Fibroblast of skin of left quadriceps (primary cell): ENCODE measurements at regions not wholly inside any gene's neighbourhood (a gene's known extent, or its start where the extent isn't known, plus 50 kb on each side); places are given as distances from the start of the nearest gene placed in this dataset.
"Not testable (repeated sequence)": the region's sequence is repeated elsewhere in the genome, so short reads cannot be mapped to it uniquely, and the experiment has no call there.

Experiments used
- DNase-seq, 2 experiments: peaks; one replicate each; pipeline ENCODE4 v3.0.0-alpha.2; 2013; ENCODE audit warnings: low read depth in 2 of 2

DNA sequence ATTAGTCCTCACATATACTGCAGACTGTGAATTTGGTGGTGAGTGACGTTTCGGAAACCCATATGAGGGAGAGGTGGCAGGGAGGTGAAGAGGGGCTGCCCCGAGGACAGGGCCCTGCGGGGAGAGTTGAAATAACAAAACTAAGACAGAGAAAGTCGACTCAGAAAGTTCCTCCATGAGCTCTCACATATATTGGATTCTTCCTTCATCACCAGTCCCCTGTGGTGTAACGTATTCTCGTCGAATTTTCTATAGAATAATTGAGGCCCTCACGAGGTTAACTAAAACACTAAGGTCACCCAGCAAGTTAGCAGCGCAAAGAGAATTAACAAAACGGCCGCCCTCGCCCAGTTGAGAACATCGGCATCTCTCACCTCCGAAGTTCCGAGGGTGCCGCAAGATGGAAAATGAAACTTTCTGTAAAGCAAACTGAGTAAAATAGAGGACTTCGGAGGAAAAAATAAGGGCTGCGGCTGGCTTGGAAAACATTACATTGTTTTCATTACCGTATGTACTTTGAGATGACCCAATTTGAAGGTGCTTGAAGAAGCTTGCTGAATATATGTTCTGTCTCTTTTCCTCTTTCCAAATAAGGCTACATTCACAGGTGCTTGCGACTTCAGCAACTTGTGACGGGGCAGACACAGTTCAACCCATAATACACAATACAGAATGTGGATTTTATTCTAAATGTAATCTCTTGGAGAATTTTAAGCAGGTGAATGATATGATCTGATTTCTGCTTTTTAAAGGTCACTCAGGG is 490.9 kb upstream of the JARID2 start:
- no peak for DNase-seq

GRCh38 chr6:14756340-14756739 is 489.5 kb upstream of the JARID2 start:
- no peak for DNase-seq

DNA sequence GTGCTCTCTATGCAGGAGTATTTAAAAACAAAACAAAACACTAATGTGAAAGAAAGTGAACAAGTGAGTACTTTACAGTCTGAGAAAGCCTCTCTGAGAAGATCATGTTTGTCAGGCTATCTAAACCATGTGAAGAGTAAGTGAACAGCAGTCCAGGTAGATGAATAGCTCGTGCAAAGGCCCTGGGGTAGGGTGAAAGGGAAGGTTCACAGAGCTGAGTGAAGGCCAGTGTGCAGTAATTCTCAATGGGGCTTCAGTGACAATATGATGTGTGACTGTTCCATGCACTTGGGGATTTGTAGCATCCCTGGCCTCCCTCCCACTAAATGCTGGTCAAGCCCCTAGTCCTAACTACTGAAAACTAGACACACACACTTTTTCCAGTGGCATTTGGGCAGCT is 488.9 kb upstream of the JARID2 start:
- no peak for DNase-seq

DNA sequence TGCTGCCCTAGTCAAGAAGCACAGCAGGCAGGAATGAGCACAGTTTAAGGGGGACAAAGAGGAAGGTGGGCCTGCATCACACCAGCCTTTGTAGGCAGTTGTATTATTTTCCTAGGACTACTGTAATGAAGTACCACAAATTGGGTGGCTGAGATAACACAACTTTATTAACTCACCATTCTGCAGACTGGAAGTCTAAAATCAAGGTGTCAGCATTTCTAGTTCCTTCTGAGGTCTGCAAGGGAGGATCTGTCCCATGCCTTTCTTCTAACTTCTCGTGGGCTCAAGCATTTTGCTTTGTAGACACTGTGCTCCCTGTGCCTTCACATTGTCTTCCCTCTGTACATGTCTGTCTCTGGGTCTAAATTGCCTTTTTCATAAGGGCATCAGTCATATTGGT is 488.5 kb upstream of the JARID2 start:
- DNase-seq: no peak

- DNase-seq: no peak
Measured at GRCh38 chr6:14758421-14759081, 487.3 kb upstream of the JARID2 start.

DNA sequence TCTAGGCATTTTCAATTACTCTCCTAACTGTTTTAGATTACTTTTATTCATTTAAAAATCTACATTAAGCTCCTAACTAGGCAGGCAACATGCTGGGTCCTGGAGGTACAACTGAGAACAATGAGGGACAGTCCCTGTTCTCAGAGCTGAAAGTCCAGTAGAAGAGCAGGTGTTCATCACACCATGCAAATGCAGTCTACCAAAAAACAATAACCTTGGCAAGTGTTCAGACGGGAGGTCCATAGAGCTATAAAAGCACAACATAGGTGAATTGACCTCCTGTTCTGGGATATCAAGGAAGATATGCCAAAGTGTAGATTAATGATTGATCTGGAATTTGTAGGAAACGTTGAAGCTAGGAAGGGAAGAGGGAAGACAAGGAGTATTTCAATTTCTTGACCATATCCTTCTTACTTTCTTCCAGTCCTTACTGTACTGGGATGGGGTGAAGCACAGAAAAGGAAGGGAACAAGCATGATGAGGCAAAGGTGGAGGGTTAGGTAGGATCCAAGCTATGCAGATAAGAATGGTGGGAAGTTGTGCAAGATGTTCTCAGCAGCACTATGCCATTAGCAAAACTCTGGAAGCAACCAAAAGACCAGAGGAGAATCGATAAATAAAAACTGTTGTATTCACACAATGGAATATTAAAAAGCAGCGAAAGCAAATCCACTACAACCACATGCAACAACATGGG is 485.7 kb upstream of the JARID2 start:
- DNase-seq: no peak

- no peak for DNase-seq
Measured at GRCh38 chr6:14762077-14762476, 483.8 kb upstream of the JARID2 start.

- no peak for DNase-seq
Measured at GRCh38 chr6:14763139-14763538, 482.7 kb upstream of the JARID2 start.

DNA sequence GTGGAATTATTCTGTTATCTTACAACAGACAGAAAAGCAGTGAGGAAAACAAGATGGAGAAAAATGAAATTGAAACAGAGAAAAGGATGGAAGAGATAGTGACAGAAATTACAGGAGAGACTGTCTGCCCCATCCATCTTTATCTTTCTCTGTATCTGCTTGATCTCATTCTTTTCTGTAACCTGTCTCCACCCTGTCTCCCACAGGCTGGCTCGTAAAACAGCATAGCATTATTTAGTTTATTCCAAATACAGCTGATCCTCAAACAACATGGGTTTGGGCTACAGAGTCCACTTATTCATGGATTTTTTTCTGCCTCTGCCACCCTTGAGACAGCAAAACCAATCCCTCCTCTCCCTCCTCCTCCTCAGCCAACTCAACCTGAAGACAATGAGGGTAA is 482.3 kb upstream of the JARID2 start:
- DNase-seq: no peak

- DNase-seq: no peak
Measured at GRCh38 chr6:14765106-14765505, 480.8 kb upstream of the JARID2 start.

DNA sequence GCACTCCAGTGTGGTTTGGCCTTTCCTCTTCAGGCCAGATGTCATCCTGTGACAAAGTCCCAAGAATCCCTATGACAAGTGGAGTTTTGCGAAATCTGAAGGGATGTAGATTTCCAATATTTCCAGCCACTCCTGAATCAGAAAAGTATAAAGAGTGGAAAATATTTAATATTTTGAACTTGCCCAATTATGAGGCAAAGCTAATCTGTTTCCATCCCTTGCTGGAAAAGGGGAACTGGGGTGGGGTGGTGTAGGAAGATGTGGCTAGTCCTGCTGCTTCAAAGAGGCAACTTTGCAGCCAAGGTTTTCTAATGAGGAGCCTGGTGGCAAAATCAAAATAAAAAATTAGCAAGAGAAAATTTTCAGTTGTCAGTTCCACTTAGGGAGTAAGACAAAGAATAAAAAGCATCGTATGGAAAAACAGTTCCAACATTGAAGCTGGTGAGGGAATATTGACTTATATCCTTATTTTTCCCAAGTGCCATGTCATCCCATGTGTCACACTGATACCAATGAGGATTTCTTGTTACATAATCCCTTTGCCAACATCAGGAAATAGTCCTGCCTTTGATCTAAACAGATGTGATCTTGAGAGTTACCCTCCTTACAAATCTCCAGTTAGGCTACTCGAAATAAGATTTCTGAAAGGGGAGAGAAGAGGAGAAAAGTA is 480.0 kb upstream of the JARID2 start:
- no peak for DNase-seq

- no peak for DNase-seq
Measured at GRCh38 chr6:14766391-14766994, 479.4 kb upstream of the JARID2 start.

DNA sequence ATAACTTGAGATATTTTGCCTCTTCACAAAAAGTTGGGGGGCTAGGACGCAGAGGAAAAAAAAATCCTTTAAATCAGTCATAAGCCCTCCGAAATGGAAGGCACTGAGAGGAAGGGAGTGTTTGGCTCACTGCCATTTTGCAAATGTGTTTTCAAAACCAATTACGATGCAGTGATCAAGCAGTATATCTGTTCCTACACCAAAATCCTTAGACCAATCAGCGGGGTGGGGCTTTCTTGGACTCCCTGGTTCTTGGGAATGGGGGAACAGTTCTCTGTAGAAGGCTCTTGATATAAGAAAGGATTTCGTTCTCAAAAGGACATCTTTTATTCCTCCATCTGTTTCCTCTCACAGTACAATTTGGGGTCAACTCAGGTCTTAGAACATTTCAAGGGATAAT is 478.6 kb upstream of the JARID2 start:
- no peak for DNase-seq

GRCh38 chr6:14770040-14770439 is 475.8 kb upstream of the JARID2 start:
- no peak for DNase-seq

- DNase-seq: no peak
Measured at GRCh38 chr6:14770572-14770971, 475.3 kb upstream of the JARID2 start.

GRCh38 chr6:14771016-14771415 is 474.9 kb upstream of the JARID2 start:
- no peak for DNase-seq

GRCh38 chr6:14772188-14772587 is 473.7 kb upstream of the JARID2 start:
- DNase-seq: no peak

- DNase-seq: no peak
Measured at GRCh38 chr6:14775528-14775927, 470.3 kb upstream of the JARID2 start.

DNA sequence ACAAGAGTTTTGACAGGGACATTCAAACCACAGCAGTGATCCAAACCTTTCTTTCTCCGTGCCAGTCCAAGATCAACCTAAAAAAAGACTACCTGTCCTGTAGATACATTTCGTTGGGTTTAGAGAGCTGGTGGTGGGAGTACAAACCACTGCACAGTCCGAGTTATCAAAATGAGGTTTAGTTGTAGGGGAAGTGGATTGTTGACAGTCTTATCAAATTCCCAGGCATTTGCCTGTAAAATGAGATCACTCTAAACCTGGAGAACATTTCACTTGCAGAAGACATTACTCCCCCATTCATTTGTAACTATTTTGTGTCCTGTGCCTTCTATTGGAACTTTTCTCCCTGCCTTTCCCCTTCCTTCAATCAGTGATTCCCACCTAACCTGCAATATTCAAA is 469.6 kb upstream of the JARID2 start:
- DNase-seq: no peak

DNA sequence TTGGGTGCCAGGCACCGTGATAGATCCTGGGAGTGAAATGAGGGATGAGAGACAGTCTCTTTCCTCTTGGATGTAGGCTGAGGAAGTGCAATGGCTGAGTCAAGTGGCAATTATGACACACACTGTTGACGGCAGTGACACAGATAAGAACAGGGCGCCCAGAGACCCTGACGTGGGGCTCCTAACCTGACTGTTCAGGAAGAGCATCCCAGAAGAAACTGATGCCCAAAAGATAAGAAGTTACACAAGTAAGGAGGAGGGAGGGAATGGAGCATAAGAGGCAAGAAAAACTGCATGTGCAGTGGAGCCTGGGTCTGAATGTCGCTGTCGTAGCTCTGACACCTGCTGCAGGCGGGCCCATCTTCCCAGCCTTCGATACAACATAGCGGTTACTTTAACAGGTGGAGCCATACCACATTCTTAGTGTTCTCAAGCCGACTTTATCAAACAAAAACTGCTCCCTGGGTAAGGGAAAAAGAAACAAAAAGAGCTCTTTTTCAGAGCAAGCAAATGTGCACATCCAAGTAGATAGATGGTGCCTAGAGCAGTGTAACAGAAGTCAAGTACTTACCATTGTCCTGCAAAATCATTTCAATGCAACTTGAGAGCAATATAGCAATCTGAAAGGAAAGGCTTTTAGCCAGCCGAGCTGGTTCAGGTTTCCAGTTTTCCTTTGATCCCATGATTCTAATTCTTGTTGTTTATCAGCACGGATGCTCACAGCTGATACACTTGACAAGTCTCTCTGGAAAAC is 463.9 kb upstream of the JARID2 start:
- no peak for DNase-seq

GRCh38 chr6:14782921-14783464 is 462.9 kb upstream of the JARID2 start:
- not testable (repeated sequence) for DNase-seq
